ENCODE measurements at regions not wholly inside any gene's neighbourhood (a gene's known extent, or its start where the extent isn't known, plus 50 kb on each side); places are given as distances from the start of the nearest gene placed in this dataset.
"Not testable (repeated sequence)": the region's sequence is repeated elsewhere in the genome, so short reads cannot be mapped to it uniquely, and the experiment has no call there.

- no peak overlapping the region for H3K4me3 ChIP-seq (ENCODE audit: insufficient read depth, low read depth, low read length)
- no peaks in the 10 kb centered on the region for H3K36me3 ChIP-seq (replicated peaks; ENCODE audit: control insufficient read depth, insufficient read depth, low read length)
- DNase-seq = no peak
- H3K27me3 ChIP-seq (ENCODE audit: control insufficient read depth, insufficient read depth, low read length) = no peaks in the 10 kb centered on the region; the same call in 1 of the 2 replicates
These were observed 443.9 kb downstream of the ZNF536 start for GRCh38 chr19:30815889-30816580.

- H3K36me3 ChIP-seq (replicated peaks; ENCODE audit: control insufficient read depth, insufficient read depth, low read length) = no peaks in the 10 kb centered on the region
- no peak for DNase-seq
- no peak overlapping the region for H3K4me3 ChIP-seq (ENCODE audit: insufficient read depth, low read depth, low read length)
- H3K27me3 ChIP-seq (ENCODE audit: control insufficient read depth, insufficient read depth, low read length) = no peaks in the 10 kb centered on the region; the same call in 1 of the 2 replicates
These were observed 440.0 kb downstream of the ZNF536 start for GRCh38 chr19:30812099-30812678.

- no peaks in the 10 kb centered on the region; the same call in 1 of the 2 replicates for H3K27me3 ChIP-seq (ENCODE audit: control insufficient read depth, insufficient read depth, low read length)
- no peak for DNase-seq
- no peaks in the 10 kb centered on the region for H3K36me3 ChIP-seq (replicated peaks; ENCODE audit: control insufficient read depth, insufficient read depth, low read length)
- no peak overlapping the region for H3K4me3 ChIP-seq (ENCODE audit: insufficient read depth, low read depth, low read length)
These were observed 439.4 kb downstream of the ZNF536 start for GRCh38 chr19:30811397-30812098.

- Histone ChIP-seq H3K27me3 (ENCODE audit: control insufficient read depth, insufficient read depth, low read length) (no peaks in the 10 kb centered on the region; the same call in 1 of the 2 replicates), H3K4me3 (ENCODE audit: insufficient read depth, low read depth, low read length) (no peak overlapping the region), H3K36me3 (replicated peaks; ENCODE audit: control insufficient read depth, insufficient read depth, low read length) (no peaks in the 10 kb centered on the region)
- DNase-seq = no peak
These were observed 438.5 kb downstream of the ZNF536 start for GRCh38 chr19:30810726-30811125.

GRCh38 chr19:30807278-30807677, 435.1 kb downstream of the ZNF536 start:
- Histone ChIP-seq H3K36me3 (replicated peaks; ENCODE audit: control insufficient read depth, insufficient read depth, low read length) (no peaks in the 10 kb centered on the region), H3K4me3 (ENCODE audit: insufficient read depth, low read depth, low read length) (no peak overlapping the region), H3K27me3 (ENCODE audit: control insufficient read depth, insufficient read depth, low read length) (no peaks in the 10 kb centered on the region)
- no peak for DNase-seq

- H3K4me3 ChIP-seq (ENCODE audit: insufficient read depth, low read depth, low read length) = no peak overlapping the region
- no peaks in the 10 kb centered on the region for H3K27me3 ChIP-seq (ENCODE audit: control insufficient read depth, insufficient read depth, low read length)
- no peaks in the 10 kb centered on the region for H3K36me3 ChIP-seq (replicated peaks; ENCODE audit: control insufficient read depth, insufficient read depth, low read length)
- no peak for DNase-seq
These were observed 434.1 kb downstream of the ZNF536 start for GRCh38 chr19:30806311-30806710.

GRCh38 chr19:30804751-30805150, 432.6 kb downstream of the ZNF536 start:
- Histone ChIP-seq H3K36me3 (replicated peaks; ENCODE audit: control insufficient read depth, insufficient read depth, low read length) (no peaks in the 10 kb centered on the region), H3K27me3 (ENCODE audit: control insufficient read depth, insufficient read depth, low read length) (peaks cover 2% of the 10 kb centered on the region; the same call in 1 of the 2 replicates), H3K4me3 (ENCODE audit: insufficient read depth, low read depth, low read length) (no peak overlapping the region)
- DNase-seq = no peak

GRCh38 chr19:30804333-30804732, 432.1 kb downstream of the ZNF536 start:
- H3K27me3 ChIP-seq (ENCODE audit: control insufficient read depth, insufficient read depth, low read length); DNase-seq; H3K36me3 ChIP-seq (replicated peaks; ENCODE audit: control insufficient read depth, insufficient read depth, low read length); H3K4me3 ChIP-seq (ENCODE audit: insufficient read depth, low read depth, low read length): not testable (repeated sequence)

- Histone ChIP-seq H3K36me3 (replicated peaks; ENCODE audit: control insufficient read depth, insufficient read depth, low read length) (no peaks in the 10 kb centered on the region), H3K4me3 (ENCODE audit: insufficient read depth, low read depth, low read length) (no peak overlapping the region), H3K27me3 (ENCODE audit: control insufficient read depth, insufficient read depth, low read length) (peaks cover 8% of the 10 kb centered on the region; the same call in 1 of the 2 replicates)
- DNase-seq = no peak
These were observed 430.3 kb downstream of the ZNF536 start for GRCh38 chr19:30802424-30803013.

GRCh38 chr19:30799865-30800755, 427.9 kb downstream of the ZNF536 start:
- DNase-seq = peak; percentile 89
- no peaks in the 10 kb centered on the region for H3K36me3 ChIP-seq (replicated peaks; ENCODE audit: control insufficient read depth, insufficient read depth, low read length)
- peaks cover 8% of the 10 kb centered on the region; the same call in 1 of the 2 replicates for H3K27me3 ChIP-seq (ENCODE audit: control insufficient read depth, insufficient read depth, low read length)

GRCh38 chr19:30795727-30796126, 423.5 kb downstream of the ZNF536 start:
- H3K4me3 ChIP-seq (ENCODE audit: insufficient read depth, low read depth, low read length) = no peak overlapping the region
- no peak for DNase-seq
- peaks cover 8% of the 10 kb centered on the region; the same call in 1 of the 2 replicates for H3K27me3 ChIP-seq (ENCODE audit: control insufficient read depth, insufficient read depth, low read length)
- H3K36me3 ChIP-seq (replicated peaks; ENCODE audit: control insufficient read depth, insufficient read depth, low read length) = no peaks in the 10 kb centered on the region

More at GRCh38 chr19:30799865-30800755, 427.9 kb downstream of the ZNF536 start:
- H3K4me3 ChIP-seq (ENCODE audit: insufficient read depth, low read depth, low read length) = no peak overlapping the region

- peak; percentile 6 for DNase-seq
- no peaks in the 10 kb centered on the region for H3K36me3 ChIP-seq (replicated peaks; ENCODE audit: control insufficient read depth, insufficient read depth, low read length)
- H3K4me3 ChIP-seq (ENCODE audit: insufficient read depth, low read depth, low read length) = no peak overlapping the region
- no peaks in the 10 kb centered on the region for H3K27me3 ChIP-seq (ENCODE audit: control insufficient read depth, insufficient read depth, low read length)
These were observed 420.6 kb downstream of the ZNF536 start for GRCh38 chr19:30792561-30793505.

- no peak overlapping the region for H3K4me3 ChIP-seq (ENCODE audit: insufficient read depth, low read depth, low read length)
- no peaks in the 10 kb centered on the region for H3K27me3 ChIP-seq (ENCODE audit: control insufficient read depth, insufficient read depth, low read length)
- peak; percentile 4 for DNase-seq
- no peaks in the 10 kb centered on the region for H3K36me3 ChIP-seq (replicated peaks; ENCODE audit: control insufficient read depth, insufficient read depth, low read length)
These were observed 418.9 kb downstream of the ZNF536 start for GRCh38 chr19:30791088-30791487.
